ENCODE measurements at regions not wholly inside any gene's neighbourhood (a gene's known extent, or its start where the extent isn't known, plus 50 kb on each side); places are given as distances from the start of the nearest gene placed in this dataset.

GRCh38 chr2:191611614-191612013, 66.3 kb upstream of the NABP1 start:
- no peaks in the 10 kb centered on the region for H3K36me3 ChIP-seq (ENCODE audit: control insufficient read depth, insufficient read depth, low read length)
- ChIA-PET POLR2A (no interaction called here), CTCF (no interaction called here)
- intact Hi-C loops (cut with micrococcal nuclease; ENCODE audit: unreplicated experiment) = no loop called here
- H3K4me1 ChIP-seq (ENCODE audit: control insufficient read depth, insufficient read depth, low read length) = no peaks in the 10 kb centered on the region
- 0 out of 2 replicates have a peak, but pooled peaks have one; percentile 14 for ATAC-seq
- no peak for TF ChIP-seq CTCF (IDR thresholded peaks at IDR 0.05)
- TF ChIP-seq POLR2AphosphoS5 (IDR thresholded peaks at IDR 0.05; ENCODE audit: low read depth, low read length) = no peak
- TF ChIP-seq, protein P1, sequence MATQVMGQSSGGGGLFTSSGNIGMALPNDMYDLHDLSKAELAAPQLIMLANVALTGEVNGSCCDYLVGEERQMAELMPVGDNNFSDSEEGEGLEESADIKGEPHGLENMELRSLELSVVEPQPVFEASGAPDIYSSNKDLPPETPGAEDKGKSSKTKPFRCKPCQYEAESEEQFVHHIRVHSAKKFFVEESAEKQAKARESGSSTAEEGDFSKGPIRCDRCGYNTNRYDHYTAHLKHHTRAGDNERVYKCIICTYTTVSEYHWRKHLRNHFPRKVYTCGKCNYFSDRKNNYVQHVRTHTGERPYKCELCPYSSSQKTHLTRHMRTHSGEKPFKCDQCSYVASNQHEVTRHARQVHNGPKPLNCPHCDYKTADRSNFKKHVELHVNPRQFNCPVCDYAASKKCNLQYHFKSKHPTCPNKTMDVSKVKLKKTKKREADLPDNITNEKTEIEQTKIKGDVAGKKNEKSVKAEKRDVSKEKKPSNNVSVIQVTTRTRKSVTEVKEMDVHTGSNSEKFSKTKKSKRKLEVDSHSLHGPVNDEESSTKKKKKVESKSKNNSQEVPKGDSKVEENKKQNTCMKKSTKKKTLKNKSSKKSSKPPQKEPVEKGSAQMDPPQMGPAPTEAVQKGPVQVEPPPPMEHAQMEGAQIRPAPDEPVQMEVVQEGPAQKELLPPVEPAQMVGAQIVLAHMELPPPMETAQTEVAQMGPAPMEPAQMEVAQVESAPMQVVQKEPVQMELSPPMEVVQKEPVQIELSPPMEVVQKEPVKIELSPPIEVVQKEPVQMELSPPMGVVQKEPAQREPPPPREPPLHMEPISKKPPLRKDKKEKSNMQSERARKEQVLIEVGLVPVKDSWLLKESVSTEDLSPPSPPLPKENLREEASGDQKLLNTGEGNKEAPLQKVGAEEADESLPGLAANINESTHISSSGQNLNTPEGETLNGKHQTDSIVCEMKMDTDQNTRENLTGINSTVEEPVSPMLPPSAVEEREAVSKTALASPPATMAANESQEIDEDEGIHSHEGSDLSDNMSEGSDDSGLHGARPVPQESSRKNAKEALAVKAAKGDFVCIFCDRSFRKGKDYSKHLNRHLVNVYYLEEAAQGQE (IDR thresholded peaks at IDR 0.05; ENCODE audit: insufficient read depth in 1 of 2, low read depth in 2 of 2, low read length in 1 of 2) = no peak
- TF ChIP-seq SIN3A (IDR thresholded peaks at IDR 0.05; ENCODE audit: borderline replicate concordance, insufficient read depth, low read depth, low read length) = no peak
- TF ChIP-seq TCF7L2 (IDR thresholded peaks at IDR 0.05; ENCODE audit: low read depth, low read length) = no peak
- H3K27ac ChIP-seq (ENCODE audit: low read length) = no peak overlapping the region
- H3K27me3 ChIP-seq (ENCODE audit: control insufficient read depth, insufficient read depth, low read length) = no peaks in the 10 kb centered on the region
- no peak for DNase-seq (ENCODE audit: low read depth, low spot score)
- H3K9me3 ChIP-seq (ENCODE audit: control insufficient read depth, insufficient read depth, low read depth, low read length) = no peaks in the 10 kb centered on the region
- H3K4me3 ChIP-seq (ENCODE audit: low read depth in 2 of 2, low read length in 2 of 2) = no peak overlapping the region
- in situ Hi-C loops (cut with HindIII; ENCODE audit: low pct_unique_long_range_greater_than_20kb, low sequenced_read_pairs) = no loop called here
- BruUV-seq (replicated peaks) = no TSS peak

GRCh38 chr2:191612496-191612895, 65.4 kb upstream of the NABP1 start:
- no peaks in the 10 kb centered on the region for H3K36me3 ChIP-seq (ENCODE audit: control insufficient read depth, insufficient read depth, low read length)
- BruUV-seq (replicated peaks) = no TSS peak
- ATAC-seq (peak; percentile 82; the same call in 1 of the 2 replicates), DNase-seq (ENCODE audit: low read depth, low spot score) (no peak)
- no peaks in the 10 kb centered on the region for H3K4me1 ChIP-seq (ENCODE audit: control insufficient read depth, insufficient read depth, low read length)
- in situ Hi-C loops (cut with HindIII; ENCODE audit: low pct_unique_long_range_greater_than_20kb, low sequenced_read_pairs) = no loop called here
- ChIA-PET CTCF (no interaction called here), POLR2A (no interaction called here)
- H3K9me3 ChIP-seq (ENCODE audit: control insufficient read depth, insufficient read depth, low read depth, low read length) = no peaks in the 10 kb centered on the region
- intact Hi-C loops (cut with micrococcal nuclease; ENCODE audit: unreplicated experiment) = no loop called here
- no peak overlapping the region for H3K27ac ChIP-seq (ENCODE audit: low read length)
- no peak overlapping the region for H3K4me3 ChIP-seq (ENCODE audit: low read depth in 2 of 2, low read length in 2 of 2)
- TF ChIP-seq SIN3A (IDR thresholded peaks at IDR 0.05; ENCODE audit: borderline replicate concordance, insufficient read depth, low read depth, low read length) (no peak), TCF7L2 (IDR thresholded peaks at IDR 0.05; ENCODE audit: low read depth, low read length) (no peak)
- no peaks in the 10 kb centered on the region for H3K27me3 ChIP-seq (ENCODE audit: control insufficient read depth, insufficient read depth, low read length)

- no peak overlapping the region for H3K27ac ChIP-seq (ENCODE audit: low read length)
- no TSS peak for BruUV-seq (replicated peaks)
- no peaks in the 10 kb centered on the region for H3K27me3 ChIP-seq (ENCODE audit: control insufficient read depth, insufficient read depth, low read length)
- ATAC-seq (no peak), DNase-seq (ENCODE audit: low read depth, low spot score) (no peak)
- in situ Hi-C loops (cut with HindIII; ENCODE audit: low pct_unique_long_range_greater_than_20kb, low sequenced_read_pairs) = no loop called here
- ChIA-PET CTCF (interaction anchor here (0.6 kb wide), 1 partner anchor 24 kb away, joined by 5 read pairs; no protein-coding TSS in a partner anchor), POLR2A (interaction anchor here (0.7 kb wide), 1 partner anchor 1264 kb away, joined by 10 read pairs; no protein-coding TSS in a partner anchor)
- no peaks in the 10 kb centered on the region for H3K4me1 ChIP-seq (ENCODE audit: control insufficient read depth, insufficient read depth, low read length)
- H3K36me3 ChIP-seq (ENCODE audit: control insufficient read depth, insufficient read depth, low read length) = no peaks in the 10 kb centered on the region
- intact Hi-C loops (cut with micrococcal nuclease; ENCODE audit: unreplicated experiment) = no loop called here
- TF ChIP-seq CTCF (IDR thresholded peaks at IDR 0.05) (no peak), TCF7L2 (IDR thresholded peaks at IDR 0.05; ENCODE audit: low read depth, low read length) (no peak), SIN3A (IDR thresholded peaks at IDR 0.05; ENCODE audit: borderline replicate concordance, insufficient read depth, low read depth, low read length) (no peak), POLR2AphosphoS5 (IDR thresholded peaks at IDR 0.05; ENCODE audit: low read depth, low read length) (no peak)
- TF ChIP-seq, protein P1 (IDR thresholded peaks at IDR 0.05; ENCODE audit: insufficient read depth in 1 of 2, low read depth in 2 of 2, low read length in 1 of 2) = no peak
- no peak overlapping the region for H3K4me3 ChIP-seq (ENCODE audit: low read depth in 2 of 2, low read length in 2 of 2)
- no peaks in the 10 kb centered on the region for H3K9me3 ChIP-seq (ENCODE audit: control insufficient read depth, insufficient read depth, low read depth, low read length)
Observed at GRCh38 chr2:191614759-191615158, 63.2 kb upstream of the NABP1 start.

All from Panc1 (cell line).